ENCODE measurements at regions not wholly inside any gene's neighbourhood (a gene's known extent, or its start where the extent isn't known, plus 50 kb on each side); places are given as distances from the start of the nearest gene placed in this dataset.

GRCh38 chr4:178414881-178415446, 972.7 kb upstream of the AGA start:
- no peaks in the 10 kb centered on the region for H3K36me3 ChIP-seq
- no peak overlapping the region for H3K27ac ChIP-seq
- H3K27me3 ChIP-seq, result no peaks in the 10 kb centered on the region
- H3K4me1 ChIP-seq, result no peaks in the 10 kb centered on the region
- no peaks in the 10 kb centered on the region for H3K9me3 ChIP-seq
- TF ChIP-seq EP300 (IDR thresholded peaks at IDR 0.05), result no peak
- TF ChIP-seq POLR2AphosphoS5 (IDR thresholded peaks at IDR 0.05), result no peak
- no peak for TF ChIP-seq CTCF (IDR thresholded peaks at IDR 0.05)
- no peak for TF ChIP-seq POLR2A (IDR thresholded peaks at IDR 0.05)
- no peak for DNase-seq (ENCODE audit: low spot score in 2 of 2)
- H3K4me3 ChIP-seq, result no peak overlapping the region
- 89% methylated on average over 14 of the region's 18 CpGs for WGBS

GRCh38 chr4:178415925-178416324, 973.7 kb upstream of the AGA start:
- no peak for DNase-seq (ENCODE audit: low spot score in 2 of 2)
- no peaks in the 10 kb centered on the region for H3K9me3 ChIP-seq
- no peak overlapping the region for H3K4me3 ChIP-seq
- 91% methylated on average over 4 of the region's 14 CpGs for WGBS
- TF ChIP-seq POLR2AphosphoS5 (IDR thresholded peaks at IDR 0.05) (no peak), CTCF (IDR thresholded peaks at IDR 0.05) (no peak), POLR2A (IDR thresholded peaks at IDR 0.05) (no peak), EP300 (IDR thresholded peaks at IDR 0.05) (no peak)
- no peaks in the 10 kb centered on the region for H3K4me1 ChIP-seq
- no peaks in the 10 kb centered on the region for H3K36me3 ChIP-seq
- H3K27me3 ChIP-seq, result no peaks in the 10 kb centered on the region
- no peak overlapping the region for H3K27ac ChIP-seq

GRCh38 chr4:178423366-178423765, 981.1 kb upstream of the AGA start:
- H3K27me3 ChIP-seq, result no peaks in the 10 kb centered on the region
- WGBS, result 80% methylated on average over 2 of the region's 2 CpGs
- H3K4me3 ChIP-seq, result no peak overlapping the region
- DNase-seq (ENCODE audit: low spot score in 2 of 2), result no peak
- H3K36me3 ChIP-seq, result no peaks in the 10 kb centered on the region
- no peak for TF ChIP-seq EP300 (IDR thresholded peaks at IDR 0.05)
- TF ChIP-seq POLR2AphosphoS5 (IDR thresholded peaks at IDR 0.05), result no peak
- no peak for TF ChIP-seq CTCF (IDR thresholded peaks at IDR 0.05)
- no peak for TF ChIP-seq POLR2A (IDR thresholded peaks at IDR 0.05)
- no peaks in the 10 kb centered on the region for H3K4me1 ChIP-seq
- H3K27ac ChIP-seq, result no peak overlapping the region
- H3K9me3 ChIP-seq, result no peaks in the 10 kb centered on the region

GRCh38 chr4:178426871-178427270, 984.6 kb upstream of the AGA start:
- WGBS, result 93% methylated on average over 3 of the region's 3 CpGs

GRCh38 chr4:178427663-178428062, 985.4 kb upstream of the AGA start:
- WGBS, result 79% methylated on average over 2 of the region's 2 CpGs
- H3K27me3 ChIP-seq, result no peaks in the 10 kb centered on the region
- no peaks in the 10 kb centered on the region for H3K4me1 ChIP-seq
- H3K27ac ChIP-seq, result no peak overlapping the region
- TF ChIP-seq POLR2A (IDR thresholded peaks at IDR 0.05), result no peak
- no peak for TF ChIP-seq POLR2AphosphoS5 (IDR thresholded peaks at IDR 0.05)
- no peak for TF ChIP-seq EP300 (IDR thresholded peaks at IDR 0.05)
- no peak overlapping the region for H3K4me3 ChIP-seq
- no peak for DNase-seq (ENCODE audit: low spot score in 2 of 2)
- no peaks in the 10 kb centered on the region for H3K36me3 ChIP-seq
- no peaks in the 10 kb centered on the region for H3K9me3 ChIP-seq

More at GRCh38 chr4:178426871-178427270, 984.6 kb upstream of the AGA start:
- no peaks in the 10 kb centered on the region for H3K4me1 ChIP-seq
- no peak overlapping the region for H3K27ac ChIP-seq
- DNase-seq (ENCODE audit: low spot score in 2 of 2), result no peak
- no peaks in the 10 kb centered on the region for H3K36me3 ChIP-seq
- TF ChIP-seq POLR2AphosphoS5 (IDR thresholded peaks at IDR 0.05) (no peak), POLR2A (IDR thresholded peaks at IDR 0.05) (no peak), EP300 (IDR thresholded peaks at IDR 0.05) (no peak)
- H3K27me3 ChIP-seq, result no peaks in the 10 kb centered on the region
- no peak overlapping the region for H3K4me3 ChIP-seq
- H3K9me3 ChIP-seq, result no peaks in the 10 kb centered on the region

- no peak for DNase-seq (ENCODE audit: low spot score in 2 of 2)
- Histone ChIP-seq H3K27ac (no peak overlapping the region), H3K4me3 (no peak overlapping the region), H3K27me3 (no peaks in the 10 kb centered on the region), H3K9me3 (no peaks in the 10 kb centered on the region), H3K4me1 (no peaks in the 10 kb centered on the region), H3K36me3 (no peaks in the 10 kb centered on the region)
- WGBS, result 80% methylated on average over 2 of the region's 2 CpGs
- TF ChIP-seq EP300 (IDR thresholded peaks at IDR 0.05) (no peak), POLR2A (IDR thresholded peaks at IDR 0.05) (no peak), POLR2AphosphoS5 (IDR thresholded peaks at IDR 0.05) (no peak), CTCF (IDR thresholded peaks at IDR 0.05) (no peak)
Observed at GRCh38 chr4:178448372-178449035, 1006.3 kb upstream of the AGA start.
